H9 (cell line): ENCODE measurements at regions not wholly inside any gene's neighbourhood (a gene's known extent, or its start where the extent isn't known, plus 50 kb on each side); places are given as distances from the start of the nearest gene placed in this dataset.

ENCODE experiments used
- DNase-seq: peaks from one replicate; pipeline ENCODE4 v3.0.0-alpha.2; 2017
- H2AFZ ChIP-seq: one replicate; pipeline ENCODE4 v1.6.1; 2013; ENCODE audit warnings: mild to moderate bottlenecking, low read length, control low read depth, moderate library complexity
- H2AK5ac ChIP-seq: 2 replicates; pipeline ENCODE4 v1.6.1; 2013; ENCODE audit warnings: low read length, control low read depth, mixed read lengths; ENCODE audit not compliant: insufficient read length
- H2BK120ac ChIP-seq: one replicate; pipeline ENCODE4 v1.6.1; 2013; ENCODE audit warnings: low read depth, mild to moderate bottlenecking, low read length, control low read depth, inconsistent platforms; ENCODE audit not compliant: poor library complexity, severe bottlenecking
- H2BK12ac ChIP-seq: 2 replicates; pipeline ENCODE4 v1.6.1; 2013; ENCODE audit warnings: low read length, control low read depth, mixed read lengths, low read depth; ENCODE audit not compliant: insufficient read length
- H2BK15ac ChIP-seq: 2 replicates; pipeline ENCODE4 v1.6.1; 2013; ENCODE audit warnings: low read depth, low read length, control low read depth
- H2BK20ac ChIP-seq: one replicate; pipeline ENCODE4 v1.6.1; 2013; ENCODE audit warnings: low read depth, mild to moderate bottlenecking, low read length, control low read depth, inconsistent platforms; ENCODE audit not compliant: poor library complexity, severe bottlenecking
- H2BK5ac ChIP-seq: 2 replicates; pipeline ENCODE4 v1.6.1; 2013; ENCODE audit warnings: low read length, control low read depth, mixed read lengths; ENCODE audit not compliant: insufficient read length
- H3K14ac ChIP-seq: 2 replicates; pipeline ENCODE4 v1.6.1; 2013; ENCODE audit warnings: low read length, control low read depth; ENCODE audit not compliant: insufficient read depth
- H3K18ac ChIP-seq: 2 replicates; pipeline ENCODE4 v1.6.1; 2013; ENCODE audit warnings: low read depth, mild to moderate bottlenecking, mixed read lengths, low read length, control low read depth; ENCODE audit not compliant: insufficient read length
- H3K23ac ChIP-seq: 2 replicates; pipeline ENCODE4 v1.6.1; 2013; ENCODE audit warnings: low read length, control low read depth, mixed read lengths, low read depth; ENCODE audit not compliant: insufficient read length
- H3K23me2 ChIP-seq: 2 replicates; pipeline ENCODE4 v1.6.1; 2013; ENCODE audit warnings: low read depth, mild to moderate bottlenecking, mixed read lengths, low read length, control low read depth; ENCODE audit not compliant: insufficient read length, poor library complexity, severe bottlenecking
- H3K27ac ChIP-seq: 2 replicates; pipeline ENCODE4 v1.5.1; 2013; ENCODE audit warnings: low read length, control low read depth, mixed read lengths, low read depth; ENCODE audit not compliant: insufficient read length
- H3K27me3 ChIP-seq: 2 replicates; pipeline ENCODE4 v1.6.1; 2013; ENCODE audit warnings: low read length, control low read depth, inconsistent platforms; ENCODE audit not compliant: insufficient read depth
- H3K4ac ChIP-seq: 2 replicates; pipeline ENCODE4 v1.6.1; 2013; ENCODE audit warnings: low read depth, mild to moderate bottlenecking, control low read depth, inconsistent platforms, low read length, moderate library complexity
- H3K4me1 ChIP-seq: 2 replicates; pipeline ENCODE4 v1.6.1; 2013; ENCODE audit warnings: low read length, control low read depth, inconsistent platforms; ENCODE audit not compliant: insufficient read depth
- H3K4me2 ChIP-seq: 2 replicates; pipeline ENCODE4 v1.6.1; 2013; ENCODE audit warnings: low read length, control low read depth, mixed read lengths; ENCODE audit not compliant: insufficient read length, insufficient read depth
- H3K56ac ChIP-seq: 2 replicates; pipeline ENCODE4 v1.6.1; 2013; ENCODE audit warnings: low read depth, mild to moderate bottlenecking, mixed read lengths, low read length, control low read depth; ENCODE audit not compliant: insufficient read length
- H3K79me1 ChIP-seq: 2 replicates; pipeline ENCODE4 v1.6.1; 2013; ENCODE audit warnings: low read depth, mild to moderate bottlenecking, moderate library complexity, low read length, control low read depth, inconsistent platforms; ENCODE audit not compliant: insufficient read depth, poor library complexity, severe bottlenecking
- H3K79me2 ChIP-seq: 2 replicates; pipeline ENCODE4 v1.6.1; 2013; ENCODE audit warnings: low read length, control low read depth, inconsistent platforms; ENCODE audit not compliant: insufficient read depth
- H3K9ac ChIP-seq: 2 replicates; pipeline ENCODE4 v1.6.1; 2013; ENCODE audit warnings: low read length, control low read depth, mixed read lengths; ENCODE audit not compliant: insufficient read length; ENCODE audit errors: extremely low read depth
- H3K9me3 ChIP-seq: one replicate; pipeline ENCODE4 v1.6.1; 2013; ENCODE audit warnings: low read depth, low read length, inconsistent platforms; ENCODE audit not compliant: control insufficient read depth
- H3T11ph ChIP-seq: one replicate; pipeline ENCODE4 v1.6.1; 2013; ENCODE audit warnings: mild to moderate bottlenecking, low read length, control low read depth, inconsistent platforms
- H4K20me1 ChIP-seq: one replicate; pipeline ENCODE4 v1.6.1; 2013; ENCODE audit not compliant: control insufficient read depth, insufficient read length, insufficient read depth
- H4K5ac ChIP-seq: 2 replicates; pipeline ENCODE4 v1.6.1; 2013; ENCODE audit warnings: low read depth, mild to moderate bottlenecking, mixed read lengths, low read length, control low read depth; ENCODE audit not compliant: insufficient read length
- H4K8ac ChIP-seq: replicated peaks from 2 replicates; pipeline ENCODE4 v1.6.1; 2013; ENCODE audit warnings: low read length, control low read depth, mixed read lengths, low read depth; ENCODE audit not compliant: insufficient read length
- H4K91ac ChIP-seq: 2 replicates; pipeline ENCODE4 v1.6.1; 2013; ENCODE audit warnings: low read depth, mild to moderate bottlenecking, moderate library complexity, mixed read lengths, low read length, control low read depth; ENCODE audit not compliant: insufficient read length
- H3K27ac Mint-ChIP-seq, 3 experiments: 2 replicates in 2 of 3; 3 replicates in 1 of 3; pipeline ENCODE4 v1.8.0; 2020 to 2021; ENCODE audit warnings: mixed read lengths in 3 of 3, mild to moderate bottlenecking in 1 of 3, moderate library complexity in 1 of 3
- H3K27me3 Mint-ChIP-seq: 2 replicates; pipeline ENCODE4 v1.8.0; 2021; ENCODE audit warnings: low read depth, mild to moderate bottlenecking, moderate library complexity, mixed read lengths
- H3K36me3 Mint-ChIP-seq, 3 experiments: 2 replicates in 2 of 3; 3 replicates in 1 of 3; pipeline ENCODE4 v1.8.0; 2020 to 2021; ENCODE audit warnings: low read depth in 3 of 3, mixed read lengths in 3 of 3; ENCODE audit not compliant: insufficient read depth in 1 of 3
- H3K4me1 Mint-ChIP-seq, 2 experiments: 2 replicates each; pipeline ENCODE4 v1.8.0; 2020; ENCODE audit warnings: mixed read lengths in 2 of 2
- H3K4me3 Mint-ChIP-seq, 2 experiments: 2 replicates in 1 of 2; 3 replicates in 1 of 2; pipeline ENCODE4 v1.8.0; 2020 to 2021; ENCODE audit warnings: mild to moderate bottlenecking in 2 of 2, mixed read lengths in 2 of 2, moderate library complexity in 1 of 2
- H3K9me3 Mint-ChIP-seq, 2 experiments: 2 replicates in 1 of 2; 3 replicates in 1 of 2; pipeline ENCODE4 v1.8.0; 2020; ENCODE audit warnings: mild to moderate bottlenecking in 2 of 2, mixed read lengths in 2 of 2, moderate library complexity in 1 of 2
- CTCF ChIP-seq: fragments of 200-600 bp; sonication (generic); conservative IDR thresholded peaks from 3 replicates; pipeline ENCODE4 v1.8.0; 2021; ENCODE audit warnings: antibody characterized with exemption, mild to moderate bottlenecking
- WGBS: extraction: QIAGEN DNeasy Blood & Tissue Kit; methylation state at CpG from one replicate; pipeline ENCODE4 v1.1.7; 2013; ENCODE audit warnings: missing lambda C conversion rate, low lambda C conversion rate, mixed read lengths; ENCODE audit not compliant: insufficient read length; ENCODE audit errors: extremely low coverage; 5-methylcytosine and 5-hydroxymethylcytosine counted together

GRCh38 chr2:189364607-189365006 is 76.7 kb upstream of the WDR75 start:
- TF ChIP-seq CTCF: no peak
- WGBS: no CpG with 5 or more reads among the region's 3 CpGs
- H3K23me2 ChIP-seq: no peaks in the 10 kb centered on the region

More at GRCh38 chr2:189364607-189365006, 76.7 kb upstream of the WDR75 start:
- Histone ChIP-seq H3T11ph (no peak overlapping the region), H2BK15ac (no peak overlapping the region), H2BK12ac (no peak overlapping the region), H2AFZ (no peak overlapping the region), H3K4ac (no peak overlapping the region), H2AK5ac (no peak overlapping the region), H3K79me2 (no peaks in the 10 kb centered on the region), H4K8ac (no peak overlapping the region), H3K9me3 (no peaks in the 10 kb centered on the region), H3K18ac (no peak overlapping the region), H3K4me1 (no peaks in the 10 kb centered on the region), H2BK120ac (no peak overlapping the region), H3K23ac (no peak overlapping the region), H4K20me1 (no peaks in the 10 kb centered on the region), H3K4me2 (no peak overlapping the region), H3K56ac (no peak overlapping the region), H3K14ac (no peak overlapping the region), H2BK20ac (no peak overlapping the region), H4K5ac (no peak overlapping the region), H4K91ac (no peak overlapping the region), H3K79me1 (no peaks in the 10 kb centered on the region), H3K27ac (no peak overlapping the region), H2BK5ac (no peak overlapping the region), H3K27me3 (no peaks in the 10 kb centered on the region), H3K9ac (no peak overlapping the region)
- Mint-ChIP-seq H3K9me3 (no peaks in the 10 kb centered on the region), H3K4me1 (no peaks in the 10 kb centered on the region), H3K4me3 (no peak overlapping the region), H3K27ac (no peak overlapping the region), H3K27me3 (no peaks in the 10 kb centered on the region), H3K36me3 (no peaks in the 10 kb centered on the region)
- no peak for DNase-seq
